DOHH2 (cell line): ENCODE measurements at regions not wholly inside any gene's neighbourhood (a gene's known extent, or its start where the extent isn't known, plus 50 kb on each side); places are given as distances from the start of the nearest gene placed in this dataset.
"Not testable (repeated sequence)": the region's sequence is repeated elsewhere in the genome, so short reads cannot be mapped to it uniquely, and the experiment has no call there.

Source experiments
- H3F3A ChIP-seq: fragments of 200-600 bp; sonication (generic), shearing (Covaris generic); 2 replicates; pipeline ENCODE4 v1.6.0; 2016; ENCODE audit warnings: antibody characterized with exemption, mild to moderate bottlenecking; ENCODE audit not compliant: control insufficient read depth, insufficient read depth
- H3K27ac ChIP-seq: fragments of 200-600 bp; sonication (generic); 2 replicates; pipeline ENCODE4 v1.5.1; 2014; ENCODE audit warnings: low read depth, mild to moderate bottlenecking, low read length, moderate library complexity
- H3K27me3 ChIP-seq: fragments of 200-600 bp; sonication (generic); 2 replicates; pipeline ENCODE4 v1.6.1; 2014; ENCODE audit warnings: mild to moderate bottlenecking, low read length, mixed read lengths; ENCODE audit not compliant: control insufficient read depth
- H3K36me3 ChIP-seq: fragments of 200-600 bp; sonication (generic); 2 replicates; pipeline ENCODE4 v1.6.1; 2014; ENCODE audit warnings: mild to moderate bottlenecking, low read length, moderate library complexity, mixed read lengths; ENCODE audit not compliant: control insufficient read depth
- H3K4me1 ChIP-seq: fragments of 200-600 bp; sonication (generic); 2 replicates; pipeline ENCODE4 v1.6.1; 2014; ENCODE audit warnings: mild to moderate bottlenecking, low read length, mixed read lengths; ENCODE audit not compliant: control insufficient read depth
- H3K4me2 ChIP-seq: fragments of 200-600 bp; sonication (generic); 2 replicates; pipeline ENCODE4 v1.6.0; 2014; ENCODE audit warnings: mild to moderate bottlenecking, low read length, moderate library complexity
- H3K4me3 ChIP-seq: fragments of 200-600 bp; sonication (generic); 2 replicates; pipeline ENCODE4 v1.5.1; 2014; ENCODE audit warnings: mild to moderate bottlenecking, low read length, mixed read lengths
- H3K79me2 ChIP-seq: fragments of 200-600 bp; sonication (generic); 2 replicates; pipeline ENCODE4 v1.6.1; 2014; ENCODE audit warnings: mild to moderate bottlenecking, low read length, mixed read lengths; ENCODE audit not compliant: control insufficient read depth
- H3K9me2 ChIP-seq: fragments of 200-600 bp; sonication (generic); replicated peaks from 2 replicates; pipeline ENCODE4 v1.6.1; 2014; ENCODE audit warnings: mild to moderate bottlenecking, low read length, mixed read lengths; ENCODE audit not compliant: control insufficient read depth
- H3K9me3 ChIP-seq: fragments of 200-600 bp; sonication (generic); 2 replicates; pipeline ENCODE4 v1.6.1; 2014; ENCODE audit warnings: antibody characterized with exemption, low read length, mixed read lengths; ENCODE audit not compliant: control insufficient read depth, insufficient read depth
- H4K20me1 ChIP-seq: fragments of 200-600 bp; sonication (generic); 2 replicates; pipeline ENCODE4 v1.6.0; 2014; ENCODE audit warnings: low read depth, mild to moderate bottlenecking, antibody characterized with exemption, low read length, moderate library complexity; ENCODE audit not compliant: control insufficient read depth, insufficient read depth
- EZH2phosphoT487 ChIP-seq: fragments of 200-600 bp; sonication (generic); IDR thresholded peaks from 2 replicates; pipeline ENCODE4 v1.6.1; 2017; ENCODE audit warnings: borderline replicate concordance, mild to moderate bottlenecking, antibody characterized with exemption, low read length, moderate library complexity, mixed read lengths
- TF ChIP-seq, protein P1 (sequence below): fragments of 200-600 bp; sonication (generic); IDR thresholded peaks from one replicate; pipeline ENCODE4 v1.5.1; 2014; ENCODE audit warnings: antibody characterized with exemption, mild to moderate bottlenecking, low read depth, low read length; ENCODE audit not compliant: poor library complexity, severe bottlenecking

- H3K27me3 ChIP-seq = no peaks in the 10 kb centered on the region
- no peak overlapping the region for H3K27ac ChIP-seq
- peaks cover 3% of the 10 kb centered on the region; the same call in 1 of the 2 replicates for H3K9me3 ChIP-seq
- no peaks in the 10 kb centered on the region for H3F3A ChIP-seq
- no peak for TF ChIP-seq EZH2phosphoT487
- TF ChIP-seq, protein P1, sequence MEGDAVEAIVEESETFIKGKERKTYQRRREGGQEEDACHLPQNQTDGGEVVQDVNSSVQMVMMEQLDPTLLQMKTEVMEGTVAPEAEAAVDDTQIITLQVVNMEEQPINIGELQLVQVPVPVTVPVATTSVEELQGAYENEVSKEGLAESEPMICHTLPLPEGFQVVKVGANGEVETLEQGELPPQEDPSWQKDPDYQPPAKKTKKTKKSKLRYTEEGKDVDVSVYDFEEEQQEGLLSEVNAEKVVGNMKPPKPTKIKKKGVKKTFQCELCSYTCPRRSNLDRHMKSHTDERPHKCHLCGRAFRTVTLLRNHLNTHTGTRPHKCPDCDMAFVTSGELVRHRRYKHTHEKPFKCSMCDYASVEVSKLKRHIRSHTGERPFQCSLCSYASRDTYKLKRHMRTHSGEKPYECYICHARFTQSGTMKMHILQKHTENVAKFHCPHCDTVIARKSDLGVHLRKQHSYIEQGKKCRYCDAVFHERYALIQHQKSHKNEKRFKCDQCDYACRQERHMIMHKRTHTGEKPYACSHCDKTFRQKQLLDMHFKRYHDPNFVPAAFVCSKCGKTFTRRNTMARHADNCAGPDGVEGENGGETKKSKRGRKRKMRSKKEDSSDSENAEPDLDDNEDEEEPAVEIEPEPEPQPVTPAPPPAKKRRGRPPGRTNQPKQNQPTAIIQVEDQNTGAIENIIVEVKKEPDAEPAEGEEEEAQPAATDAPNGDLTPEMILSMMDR = no peak
- H3K4me2 ChIP-seq = no peak overlapping the region
- H3K4me3 ChIP-seq = no peak overlapping the region
- no peaks in the 10 kb centered on the region for H3K4me1 ChIP-seq
- no peaks in the 10 kb centered on the region for H4K20me1 ChIP-seq
- H3K9me2 ChIP-seq = no peaks in the 10 kb centered on the region
- no peaks in the 10 kb centered on the region for H3K79me2 ChIP-seq
- no peaks in the 10 kb centered on the region for H3K36me3 ChIP-seq
Measured at GRCh38 chr22:11253000-11253511, 4274.9 kb upstream of the OR11H1 start.

DNA sequence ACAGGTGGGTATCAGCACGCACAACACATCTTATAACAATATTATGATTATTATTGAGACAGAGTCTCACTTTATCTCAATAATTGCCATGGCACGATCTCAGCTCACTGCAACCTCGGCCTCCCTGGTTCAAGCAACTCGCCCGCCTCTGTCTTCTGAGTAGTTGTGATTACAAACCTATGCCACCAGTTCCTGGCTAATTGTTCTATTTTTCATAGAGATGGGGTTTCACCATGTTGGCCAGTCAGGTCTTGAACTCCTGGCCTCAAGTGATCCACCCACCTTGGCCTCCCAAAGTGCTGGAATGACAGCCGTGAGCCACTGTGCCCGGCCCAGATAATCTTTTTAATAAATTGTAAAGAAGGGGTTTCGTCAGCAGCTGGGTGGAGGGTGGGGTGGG is 4257.0 kb upstream of the OR11H1 start:
- not testable (repeated sequence) for H3K9me3 ChIP-seq, H3K36me3 ChIP-seq, H3K4me2 ChIP-seq, H3K4me3 ChIP-seq, H4K20me1 ChIP-seq, H3K79me2 ChIP-seq, H3K27me3 ChIP-seq, H3K4me1 ChIP-seq, H3K9me2 ChIP-seq, H3K27ac ChIP-seq, H3F3A ChIP-seq

- H3K79me2 ChIP-seq, H3K36me3 ChIP-seq, H3K9me2 ChIP-seq, H3K4me3 ChIP-seq, H3K4me2 ChIP-seq, H3K27ac ChIP-seq, H4K20me1 ChIP-seq, H3F3A ChIP-seq, H3K4me1 ChIP-seq, H3K27me3 ChIP-seq: not testable (repeated sequence)
- TF ChIP-seq, protein P1 = peak; percentile 30
- H3K9me3 ChIP-seq = peaks cover 25% of the 10 kb centered on the region
Measured at GRCh38 chr22:11285116-11285838, 4242.7 kb upstream of the OR11H1 start.

GRCh38 chr22:11285839-11286205 is 4242.2 kb upstream of the OR11H1 start:
- H3K36me3 ChIP-seq, H3K79me2 ChIP-seq, H3K27ac ChIP-seq, H3F3A ChIP-seq, H3K4me3 ChIP-seq, H3K27me3 ChIP-seq, H3K4me2 ChIP-seq, H4K20me1 ChIP-seq, H3K4me1 ChIP-seq, H3K9me2 ChIP-seq: not testable (repeated sequence)
- H3K9me3 ChIP-seq = peaks cover 25% of the 10 kb centered on the region

DNA sequence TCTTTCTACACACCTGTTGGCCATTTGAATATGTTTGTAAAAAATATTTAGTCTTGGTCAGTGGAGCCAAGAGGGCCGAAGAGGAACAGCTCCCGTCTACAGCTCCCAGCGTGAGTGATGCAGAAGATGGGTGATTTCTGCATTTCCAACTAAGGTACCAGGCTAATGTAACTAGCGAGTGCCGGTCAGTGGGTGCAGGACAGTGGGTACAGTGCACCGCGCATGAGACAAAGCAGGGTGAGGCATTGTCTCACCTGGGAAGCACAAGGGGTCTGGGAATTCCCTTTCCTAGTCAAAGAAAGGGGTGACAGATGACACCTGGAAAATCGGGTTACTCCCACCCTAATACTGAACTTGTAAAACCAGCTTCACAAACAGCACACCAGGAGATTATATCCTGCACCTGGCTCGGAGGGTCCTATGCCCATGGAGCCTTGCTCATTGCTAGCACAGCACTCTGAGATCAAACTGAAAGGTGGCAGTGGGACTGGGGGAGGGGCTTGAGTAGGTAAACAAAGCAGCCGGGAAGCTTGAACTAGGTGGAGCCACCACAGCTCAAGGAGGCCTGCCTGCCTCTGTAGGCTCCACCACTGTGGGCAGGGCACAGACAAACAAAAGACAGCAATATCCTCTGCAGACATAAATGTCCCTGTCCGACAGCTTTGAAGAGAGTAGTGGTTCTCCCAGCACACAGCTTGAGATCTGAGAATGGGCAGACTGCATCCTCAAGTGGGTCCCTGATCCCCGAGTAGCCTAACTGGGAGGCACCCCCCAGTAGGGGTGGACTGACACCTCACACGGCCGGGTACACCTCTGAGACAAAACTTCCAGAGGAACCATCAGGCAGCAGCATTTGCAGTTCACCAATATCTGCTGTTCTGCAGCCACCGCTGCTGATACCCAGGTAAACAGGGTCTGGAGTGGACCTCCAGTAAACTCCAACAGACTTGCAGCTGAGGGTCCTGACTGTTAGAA is 4239.5 kb upstream of the OR11H1 start:
- not testable (repeated sequence) for H3K4me2 ChIP-seq, H3K4me1 ChIP-seq, H4K20me1 ChIP-seq, H3K27me3 ChIP-seq, H3K4me3 ChIP-seq, H3F3A ChIP-seq, H3K36me3 ChIP-seq, H3K9me2 ChIP-seq, H3K27ac ChIP-seq, H3K79me2 ChIP-seq
- peaks cover 25% of the 10 kb centered on the region for H3K9me3 ChIP-seq

DNA sequence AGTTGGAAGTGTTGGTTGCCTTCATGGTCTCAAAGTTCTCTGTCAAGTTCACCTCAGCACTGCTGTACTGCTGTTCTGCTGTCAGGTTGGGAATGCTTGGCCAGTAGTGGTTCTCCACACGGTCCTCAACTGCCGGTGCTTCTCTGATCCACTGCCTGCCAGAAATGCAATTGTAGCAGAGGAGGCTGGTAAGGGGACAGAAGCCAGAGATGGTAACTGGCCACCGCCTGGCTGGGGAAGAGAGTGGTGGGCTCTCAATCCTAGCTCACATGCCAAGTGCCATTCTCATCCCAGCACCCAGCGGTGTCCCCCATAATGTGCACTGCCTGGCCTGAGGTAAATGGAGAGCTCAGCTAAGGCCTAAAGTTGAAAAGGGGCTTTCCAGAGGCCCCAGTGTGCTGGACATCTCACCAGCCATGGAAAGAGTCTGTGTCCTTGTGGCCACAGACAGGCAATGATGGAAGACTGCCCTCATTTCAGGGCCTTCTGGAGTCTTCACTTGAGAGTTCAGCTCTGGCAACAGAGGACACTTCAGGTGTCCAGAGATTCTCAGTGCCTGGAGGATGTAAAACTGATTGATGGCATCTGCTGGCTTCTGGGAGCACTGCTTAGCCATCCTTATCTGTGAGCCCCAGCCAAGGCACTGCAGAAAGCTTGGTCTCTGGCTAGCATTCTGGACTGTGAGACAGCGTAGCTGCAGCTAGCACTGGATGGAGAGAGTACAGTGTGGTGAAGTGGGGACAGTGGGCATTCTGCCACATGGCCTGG is 4229.7 kb upstream of the OR11H1 start:
- peaks cover 11% of the 10 kb centered on the region for H3K9me3 ChIP-seq
- H3K36me3 ChIP-seq, H3K27ac ChIP-seq, H3F3A ChIP-seq, H3K27me3 ChIP-seq, H3K4me2 ChIP-seq, H3K4me1 ChIP-seq, H3K79me2 ChIP-seq, H4K20me1 ChIP-seq, H3K9me2 ChIP-seq, H3K4me3 ChIP-seq: not testable (repeated sequence)
